GM21360 (cell line): ENCODE measurements at regions not wholly inside any gene's neighbourhood (a gene's known extent, or its start where the extent isn't known, plus 50 kb on each side); places are given as distances from the start of the nearest gene placed in this dataset.

Experiments used
- ATAC-seq: cut with Tn5 transposase; IDR thresholded peaks from one replicate; pipeline ENCODE4 v1.9.1; 2021; ENCODE audit warnings: mild to moderate bottlenecking, moderate library complexity; ENCODE audit not compliant: unreplicated experiment

GRCh38 chr1:229991104-229991513 lies 75.9 kb upstream of the GALNT2 start:
- ATAC-seq, result no peak

- no peak for ATAC-seq
Measured at GRCh38 chr1:229991724-229992333, 75.2 kb upstream of the GALNT2 start.

GRCh38 chr1:229993060-229993459 lies 74.0 kb upstream of the GALNT2 start:
- ATAC-seq, result no peak

GRCh38 chr1:229993894-229994293 lies 73.1 kb upstream of the GALNT2 start:
- ATAC-seq, result no peak

- ATAC-seq, result no peak
Measured at GRCh38 chr1:229999004-229999670, 67.9 kb upstream of the GALNT2 start.

- no peak for ATAC-seq
Measured at GRCh38 chr1:230000493-230001184, 66.4 kb upstream of the GALNT2 start.

- no peak for ATAC-seq
Measured at GRCh38 chr1:230002164-230002803, 64.8 kb upstream of the GALNT2 start.

- ATAC-seq, result no peak
Measured at GRCh38 chr1:230003409-230003808, 63.6 kb upstream of the GALNT2 start.

GRCh38 chr1:230005040-230005439 lies 62.0 kb upstream of the GALNT2 start:
- ATAC-seq, result no peak

GRCh38 chr1:230008721-230009120 lies 58.3 kb upstream of the GALNT2 start:
- ATAC-seq, result no peak

- no peak for ATAC-seq
Measured at GRCh38 chr1:230009611-230010313, 57.3 kb upstream of the GALNT2 start.

GRCh38 chr1:230010603-230011332 lies 56.3 kb upstream of the GALNT2 start:
- ATAC-seq, result no peak

GRCh38 chr1:230011333-230012092 lies 55.5 kb upstream of the GALNT2 start:
- ATAC-seq, result no peak

GRCh38 chr1:230012093-230012393 lies 55.0 kb upstream of the GALNT2 start:
- ATAC-seq, result no peak

- ATAC-seq, result no peak
Measured at GRCh38 chr1:230012741-230013140, 54.3 kb upstream of the GALNT2 start.

GRCh38 chr1:230016159-230016558 lies 50.9 kb upstream of the GALNT2 start:
- no peak for ATAC-seq
